ENCODE measurements at regions not wholly inside any gene's neighbourhood (a gene's known extent, or its start where the extent isn't known, plus 50 kb on each side); places are given as distances from the start of the nearest gene placed in this dataset.

GRCh38 chr5:158117467-158118160 lies 258.7 kb upstream of the CLINT1 start:
- 74% methylated on average over 6 of the region's 6 CpGs for WGBS
- H3K4me1 ChIP-seq (ENCODE audit: insufficient read depth): no peaks in the 10 kb centered on the region
- H3K4me3 ChIP-seq (ENCODE audit: low read depth, low read length): no peak overlapping the region
- no peaks in the 10 kb centered on the region for H3K36me3 ChIP-seq (ENCODE audit: insufficient read depth)
- no peak for DNase-seq (ENCODE audit: extremely low spot score)
- H3K27ac ChIP-seq (ENCODE audit: low read depth): no peak overlapping the region

DNA sequence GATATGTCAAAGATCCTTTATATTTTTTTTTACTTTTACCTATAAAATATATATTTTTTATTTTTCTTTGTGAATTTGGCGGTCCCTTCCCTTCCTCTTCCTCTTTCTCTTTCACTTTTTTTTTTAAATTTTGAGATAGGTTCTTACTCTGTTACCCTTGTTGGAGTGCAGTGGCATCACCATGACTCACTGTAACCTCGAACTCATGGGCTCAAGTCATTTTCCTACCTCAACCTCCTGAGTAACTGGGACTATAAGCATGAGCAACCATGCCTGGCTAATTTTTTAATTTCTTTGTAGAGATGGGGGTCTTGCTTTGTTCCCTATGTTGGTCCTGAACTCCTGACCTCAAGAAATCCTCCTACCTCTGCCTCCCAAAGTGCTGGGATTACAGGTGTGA lies 258.0 kb upstream of the CLINT1 start:
- DNase-seq (ENCODE audit: extremely low spot score): no peak
- Histone ChIP-seq H3K4me3 (ENCODE audit: low read depth, low read length) (no peak overlapping the region), H3K4me1 (ENCODE audit: insufficient read depth) (no peaks in the 10 kb centered on the region), H3K27ac (ENCODE audit: low read depth) (no peak overlapping the region), H3K36me3 (ENCODE audit: insufficient read depth) (no peaks in the 10 kb centered on the region)
- WGBS: 90% methylated on average over 2 of the region's 2 CpGs

GRCh38 chr5:158115468-158115867 lies 256.5 kb upstream of the CLINT1 start:
- DNase-seq (ENCODE audit: extremely low spot score): no peak
- no peaks in the 10 kb centered on the region for H3K4me1 ChIP-seq (ENCODE audit: insufficient read depth)
- H3K27ac ChIP-seq (ENCODE audit: low read depth): no peak overlapping the region
- WGBS: 83% methylated on average over 1 of the region's 1 CpG
- H3K4me3 ChIP-seq (ENCODE audit: low read depth, low read length): no peak overlapping the region
- no peaks in the 10 kb centered on the region for H3K36me3 ChIP-seq (ENCODE audit: insufficient read depth)

- 90% methylated on average over 3 of the region's 3 CpGs for WGBS
- DNase-seq (ENCODE audit: extremely low spot score): no peak
These were observed 249.2 kb upstream of the CLINT1 start for GRCh38 chr5:158108177-158108576.

DNA sequence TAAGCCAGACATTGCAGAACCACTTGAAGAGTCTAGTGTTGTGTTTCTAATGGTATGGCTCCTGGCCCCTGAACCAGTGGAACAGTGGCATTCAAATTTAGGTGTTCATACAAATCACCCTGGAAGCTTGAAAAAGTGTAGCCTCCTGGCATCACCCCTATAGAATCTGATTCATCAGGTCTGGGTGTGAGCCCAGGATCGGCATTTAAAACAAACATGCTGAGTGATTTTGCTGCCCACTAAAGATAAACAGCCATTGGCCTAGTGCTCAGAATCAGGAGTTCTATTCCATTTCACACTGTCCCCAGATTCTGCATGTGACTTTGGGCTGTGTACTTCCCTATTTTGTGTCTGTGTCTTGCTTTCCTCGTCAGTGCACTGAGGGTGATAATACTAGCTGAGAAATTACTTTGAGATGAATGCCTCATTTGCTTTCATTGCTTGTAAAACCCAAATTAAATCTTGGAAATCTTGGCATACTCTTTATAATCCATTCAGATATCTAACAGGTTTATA lies 241.5 kb upstream of the CLINT1 start:
- Histone ChIP-seq H3K4me3 (ENCODE audit: low read depth, low read length) (no peak overlapping the region), H3K4me1 (ENCODE audit: insufficient read depth) (no peaks in the 10 kb centered on the region), H3K27ac (ENCODE audit: low read depth) (no peak overlapping the region), H3K36me3 (ENCODE audit: insufficient read depth) (no peaks in the 10 kb centered on the region)
- 56% methylated on average over 2 of the region's 2 CpGs for WGBS
- no peak for DNase-seq (ENCODE audit: extremely low spot score)

More at GRCh38 chr5:158108177-158108576, 249.2 kb upstream of the CLINT1 start:
- Histone ChIP-seq H3K4me3 (ENCODE audit: low read depth, low read length) (no peak overlapping the region), H3K27ac (ENCODE audit: low read depth) (no peak overlapping the region), H3K36me3 (ENCODE audit: insufficient read depth) (no peaks in the 10 kb centered on the region), H3K4me1 (ENCODE audit: insufficient read depth) (no peaks in the 10 kb centered on the region)

GRCh38 chr5:158099571-158100105 lies 240.7 kb upstream of the CLINT1 start:
- WGBS: 65% methylated on average over 12 of the region's 12 CpGs
- H3K36me3 ChIP-seq (ENCODE audit: insufficient read depth): no peaks in the 10 kb centered on the region
- no peak overlapping the region for H3K27ac ChIP-seq (ENCODE audit: low read depth)
- no peaks in the 10 kb centered on the region for H3K4me1 ChIP-seq (ENCODE audit: insufficient read depth)
- no peak for DNase-seq (ENCODE audit: extremely low spot score)
- no peak overlapping the region for H3K4me3 ChIP-seq (ENCODE audit: low read depth, low read length)

- no peak for DNase-seq (ENCODE audit: extremely low spot score)
- Histone ChIP-seq H3K4me3 (ENCODE audit: low read depth, low read length) (no peak overlapping the region), H3K36me3 (ENCODE audit: insufficient read depth) (no peaks in the 10 kb centered on the region), H3K4me1 (ENCODE audit: insufficient read depth) (no peaks in the 10 kb centered on the region), H3K27ac (ENCODE audit: low read depth) (no peak overlapping the region)
- WGBS: 97% methylated on average over 1 of the region's 1 CpG
These were observed 237.9 kb upstream of the CLINT1 start for GRCh38 chr5:158096835-158097234.

- H3K27ac ChIP-seq (ENCODE audit: low read depth): no peak overlapping the region
- DNase-seq (ENCODE audit: extremely low spot score): no peak
- 49% methylated on average over 3 of the region's 3 CpGs for WGBS
- no peak overlapping the region for H3K4me3 ChIP-seq (ENCODE audit: low read depth, low read length)
- no peaks in the 10 kb centered on the region for H3K36me3 ChIP-seq (ENCODE audit: insufficient read depth)
- H3K4me1 ChIP-seq (ENCODE audit: insufficient read depth): no peaks in the 10 kb centered on the region
These were observed 227.9 kb upstream of the CLINT1 start for GRCh38 chr5:158086856-158087255.

- Histone ChIP-seq H3K36me3 (ENCODE audit: insufficient read depth) (no peaks in the 10 kb centered on the region), H3K4me3 (ENCODE audit: low read depth, low read length) (no peak overlapping the region), H3K27ac (ENCODE audit: low read depth) (no peak overlapping the region), H3K4me1 (ENCODE audit: insufficient read depth) (no peaks in the 10 kb centered on the region)
- DNase-seq (ENCODE audit: extremely low spot score): no peak
- 47% methylated on average over 4 of the region's 4 CpGs for WGBS
These were observed 225.3 kb upstream of the CLINT1 start for GRCh38 chr5:158084292-158084691.

DNA sequence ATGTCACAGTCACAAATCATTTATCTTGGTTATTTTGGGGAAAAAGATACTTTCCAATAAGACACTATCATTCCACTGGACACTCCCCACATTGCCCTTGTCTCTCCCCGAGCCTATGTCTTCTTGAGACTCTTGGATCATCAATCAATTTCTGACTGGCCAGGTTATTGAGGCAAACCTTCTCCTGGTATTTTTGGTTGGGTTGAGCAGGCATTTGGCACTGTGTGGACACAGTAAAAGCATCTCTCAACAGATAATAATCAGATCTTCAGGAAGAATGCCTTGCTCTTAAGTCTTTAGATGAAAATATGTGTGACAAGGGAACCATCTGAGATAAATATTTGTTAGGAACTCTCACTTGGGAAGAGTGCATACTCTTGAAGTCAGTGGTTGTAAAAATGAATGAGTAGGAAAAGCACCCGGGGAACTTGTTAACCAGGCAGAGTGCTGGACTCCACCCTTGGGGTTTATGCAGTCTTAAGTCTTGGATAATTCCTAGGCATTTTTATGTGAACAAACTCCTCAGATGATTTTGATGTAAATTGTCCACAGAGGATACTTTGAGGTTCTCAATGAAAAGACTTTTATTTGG lies 223.8 kb upstream of the CLINT1 start:
- H3K4me3 ChIP-seq (ENCODE audit: low read depth, low read length): no peak overlapping the region
- no peaks in the 10 kb centered on the region for H3K4me1 ChIP-seq (ENCODE audit: insufficient read depth)
- DNase-seq (ENCODE audit: extremely low spot score): no peak
- no peaks in the 10 kb centered on the region for H3K36me3 ChIP-seq (ENCODE audit: insufficient read depth)
- WGBS: 71% methylated on average over 2 of the region's 2 CpGs
- H3K27ac ChIP-seq (ENCODE audit: low read depth): no peak overlapping the region

DNA sequence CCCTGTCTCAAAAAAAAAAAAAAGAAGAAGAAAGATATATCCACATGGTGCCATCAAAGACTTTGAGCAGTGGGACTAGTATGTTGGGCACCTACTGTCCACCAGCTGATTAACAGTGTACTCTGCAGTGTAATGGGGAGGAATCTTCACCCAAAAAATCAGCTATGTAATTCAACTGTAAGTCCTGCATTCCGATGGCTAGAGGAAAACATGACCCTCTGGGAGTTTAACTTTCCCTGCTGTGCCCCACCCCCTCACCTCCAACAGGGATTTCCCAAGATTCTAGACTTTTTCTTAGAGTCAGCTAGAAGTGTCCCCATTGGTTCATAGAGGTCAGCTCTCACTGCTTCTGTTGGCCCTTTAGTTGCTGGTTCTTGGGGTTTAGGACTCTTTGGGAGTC lies 221.2 kb upstream of the CLINT1 start:
- H3K36me3 ChIP-seq (ENCODE audit: insufficient read depth): no peaks in the 10 kb centered on the region
- H3K4me3 ChIP-seq (ENCODE audit: low read depth, low read length): no peak overlapping the region
- no peaks in the 10 kb centered on the region for H3K4me1 ChIP-seq (ENCODE audit: insufficient read depth)
- 92% methylated on average over 1 of the region's 1 CpG for WGBS
- DNase-seq (ENCODE audit: extremely low spot score): no peak
- H3K27ac ChIP-seq (ENCODE audit: low read depth): no peak overlapping the region

- Histone ChIP-seq H3K27ac (ENCODE audit: low read depth) (no peak overlapping the region), H3K36me3 (ENCODE audit: insufficient read depth) (no peaks in the 10 kb centered on the region), H3K4me3 (ENCODE audit: low read depth, low read length) (no peak overlapping the region), H3K4me1 (ENCODE audit: insufficient read depth) (no peaks in the 10 kb centered on the region)
- no peak for DNase-seq (ENCODE audit: extremely low spot score)
- WGBS: 83% methylated on average over 5 of the region's 5 CpGs
These were observed 220.2 kb upstream of the CLINT1 start for GRCh38 chr5:158079097-158079496.

DNA sequence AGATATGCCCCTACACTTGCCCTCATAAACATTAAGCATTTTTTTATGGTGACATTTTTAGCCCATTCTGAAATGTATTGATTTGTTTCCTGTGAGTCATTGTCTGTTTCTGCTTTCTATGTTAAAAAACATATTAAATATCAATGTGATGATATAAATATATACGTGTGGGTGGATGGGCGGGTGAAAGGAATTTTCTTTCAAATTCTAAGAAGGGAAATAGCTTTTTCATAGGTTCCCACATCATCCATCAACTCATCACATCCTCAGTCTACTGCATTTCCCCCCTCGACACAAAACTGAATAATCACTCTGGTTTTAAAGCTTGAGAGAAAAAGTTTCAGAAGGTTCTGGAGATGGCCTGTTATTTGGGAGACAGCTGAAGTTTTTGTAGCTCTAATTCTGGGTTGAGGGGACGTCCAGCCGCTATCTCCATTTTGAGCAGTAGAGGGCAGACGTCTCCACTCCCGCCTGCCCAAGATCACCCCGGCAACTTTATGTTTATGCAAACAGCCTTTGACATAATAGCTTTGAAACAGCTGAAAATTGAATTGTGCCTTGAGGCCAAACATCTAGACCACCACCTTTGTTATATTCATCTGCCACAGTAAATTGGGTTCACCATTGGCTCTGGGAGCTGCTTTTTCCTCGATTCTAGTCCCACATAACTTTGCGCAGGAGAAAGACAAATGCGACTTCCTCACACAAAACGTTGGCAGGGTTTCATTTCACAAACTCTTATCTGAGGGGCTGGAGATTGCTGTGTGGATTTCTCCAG lies 216.2 kb upstream of the CLINT1 start:
- H3K4me1 ChIP-seq (ENCODE audit: insufficient read depth): no peaks in the 10 kb centered on the region
- H3K4me3 ChIP-seq (ENCODE audit: low read depth, low read length): no peak overlapping the region
- peak; percentile 87 for DNase-seq (ENCODE audit: extremely low spot score)
- H3K27ac ChIP-seq (ENCODE audit: low read depth): no peak overlapping the region
- H3K36me3 ChIP-seq (ENCODE audit: insufficient read depth): no peaks in the 10 kb centered on the region
- 10% methylated on average over 12 of the region's 12 CpGs for WGBS

- H3K4me1 ChIP-seq (ENCODE audit: insufficient read depth): no peaks in the 10 kb centered on the region
- 92% methylated on average over 2 of the region's 2 CpGs for WGBS
- no peak for DNase-seq (ENCODE audit: extremely low spot score)
- H3K4me3 ChIP-seq (ENCODE audit: low read depth, low read length): no peak overlapping the region
- no peaks in the 10 kb centered on the region for H3K36me3 ChIP-seq (ENCODE audit: insufficient read depth)
- H3K27ac ChIP-seq (ENCODE audit: low read depth): no peak overlapping the region
These were observed 215.6 kb upstream of the CLINT1 start for GRCh38 chr5:158074597-158074991.
